ENCODE measurements at regions not wholly inside any gene's neighbourhood (a gene's known extent, or its start where the extent isn't known, plus 50 kb on each side); places are given as distances from the start of the nearest gene placed in this dataset.
"Not testable (repeated sequence)": the region's sequence is repeated elsewhere in the genome, so short reads cannot be mapped to it uniquely, and the experiment has no call there.

GRCh38 chr13:79923973-79924556, 416.9 kb downstream of the SPRY2 start:
- TF ChIP-seq CTCF (IDR thresholded peaks at IDR 0.05); CREM (CRISPR knock-in tag; IDR thresholded peaks at IDR 0.05); ERG (CRISPR knock-in tag; IDR thresholded peaks at IDR 0.05); NR3C1 (CRISPR knock-in tag; conservative IDR thresholded peaks at IDR 0.05; ENCODE audit: low read depth); CREB1 (CRISPR knock-in tag; IDR thresholded peaks at IDR 0.05); TCF7 (CRISPR knock-in tag; IDR thresholded peaks at IDR 0.05; ENCODE audit: low read depth); TEAD4 (CRISPR knock-in tag; IDR thresholded peaks at IDR 0.05): not testable (repeated sequence)
